PFSK-1 (cell line): ENCODE measurements at regions not wholly inside any gene's neighbourhood (a gene's known extent, or its start where the extent isn't known, plus 50 kb on each side); places are given as distances from the start of the nearest gene placed in this dataset.

ENCODE experiments used
- FOXP2 ChIP-seq: optimal IDR thresholded peaks from 2 replicates; pipeline ENCODE3; 2011; ENCODE audit warnings: borderline replicate concordance, control low read depth, inconsistent platforms; ENCODE audit not compliant: insufficient read depth; ENCODE audit errors: extremely low read length, extremely low read depth
- POLR2AphosphoS5 ChIP-seq: IDR thresholded peaks from 2 replicates; pipeline ENCODE4 v1.6.1; 2012; ENCODE audit warnings: low read depth, mild to moderate bottlenecking, control low read depth, low read length, moderate library complexity
- SIN3A ChIP-seq: IDR thresholded peaks from 2 replicates; pipeline ENCODE4 v1.6.1; 2012; ENCODE audit warnings: mild to moderate bottlenecking, low read length, moderate library complexity, borderline replicate concordance; ENCODE audit not compliant: insufficient read depth
- TAF1 ChIP-seq: IDR thresholded peaks from 2 replicates; pipeline ENCODE4 v1.6.1; 2012; ENCODE audit warnings: low read length, control low read depth, borderline replicate concordance; ENCODE audit not compliant: insufficient read depth
- TF ChIP-seq, protein P1 (sequence below), 2 experiments: IDR thresholded peaks; 2 replicates each; pipeline versions ENCODE4 v1.6.1 to v1.8.0; 2011 to 2012; ENCODE audit warnings: low read depth in 2 of 2, low read length in 2 of 2, control low read depth in 1 of 2, inconsistent platforms in 1 of 2, mild to moderate bottlenecking in 1 of 2, moderate library complexity in 1 of 2; ENCODE audit not compliant: insufficient read depth in 1 of 2

DNA sequence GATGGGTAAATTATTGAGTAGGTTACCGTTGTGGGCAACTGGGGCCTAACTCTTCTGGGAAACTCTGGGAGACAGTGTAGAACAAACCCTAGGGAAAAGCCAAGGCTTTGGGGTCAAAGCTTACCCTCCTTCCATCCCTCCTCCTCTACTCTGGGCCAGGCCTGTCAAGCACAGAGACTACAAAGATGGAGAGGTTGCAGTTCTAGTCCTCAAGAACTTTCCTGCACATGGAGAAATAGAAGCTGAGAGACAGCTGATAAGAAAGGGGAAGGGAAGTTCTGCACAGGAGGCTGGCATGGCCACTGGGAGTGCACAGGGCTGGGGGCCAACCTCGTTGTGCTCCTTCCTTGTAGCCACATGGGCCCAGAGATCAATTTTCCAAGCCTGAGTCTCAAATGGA, 67.2 kb upstream of the ALX4 start:
- TF ChIP-seq TAF1 (no peak), POLR2AphosphoS5 (no peak), SIN3A (no peak), FOXP2 (no peak)
- TF ChIP-seq, protein P1, sequence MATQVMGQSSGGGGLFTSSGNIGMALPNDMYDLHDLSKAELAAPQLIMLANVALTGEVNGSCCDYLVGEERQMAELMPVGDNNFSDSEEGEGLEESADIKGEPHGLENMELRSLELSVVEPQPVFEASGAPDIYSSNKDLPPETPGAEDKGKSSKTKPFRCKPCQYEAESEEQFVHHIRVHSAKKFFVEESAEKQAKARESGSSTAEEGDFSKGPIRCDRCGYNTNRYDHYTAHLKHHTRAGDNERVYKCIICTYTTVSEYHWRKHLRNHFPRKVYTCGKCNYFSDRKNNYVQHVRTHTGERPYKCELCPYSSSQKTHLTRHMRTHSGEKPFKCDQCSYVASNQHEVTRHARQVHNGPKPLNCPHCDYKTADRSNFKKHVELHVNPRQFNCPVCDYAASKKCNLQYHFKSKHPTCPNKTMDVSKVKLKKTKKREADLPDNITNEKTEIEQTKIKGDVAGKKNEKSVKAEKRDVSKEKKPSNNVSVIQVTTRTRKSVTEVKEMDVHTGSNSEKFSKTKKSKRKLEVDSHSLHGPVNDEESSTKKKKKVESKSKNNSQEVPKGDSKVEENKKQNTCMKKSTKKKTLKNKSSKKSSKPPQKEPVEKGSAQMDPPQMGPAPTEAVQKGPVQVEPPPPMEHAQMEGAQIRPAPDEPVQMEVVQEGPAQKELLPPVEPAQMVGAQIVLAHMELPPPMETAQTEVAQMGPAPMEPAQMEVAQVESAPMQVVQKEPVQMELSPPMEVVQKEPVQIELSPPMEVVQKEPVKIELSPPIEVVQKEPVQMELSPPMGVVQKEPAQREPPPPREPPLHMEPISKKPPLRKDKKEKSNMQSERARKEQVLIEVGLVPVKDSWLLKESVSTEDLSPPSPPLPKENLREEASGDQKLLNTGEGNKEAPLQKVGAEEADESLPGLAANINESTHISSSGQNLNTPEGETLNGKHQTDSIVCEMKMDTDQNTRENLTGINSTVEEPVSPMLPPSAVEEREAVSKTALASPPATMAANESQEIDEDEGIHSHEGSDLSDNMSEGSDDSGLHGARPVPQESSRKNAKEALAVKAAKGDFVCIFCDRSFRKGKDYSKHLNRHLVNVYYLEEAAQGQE (IDR thresholded peaks at IDR 0.05; ENCODE audit: insufficient read depth in 1 of 2, low read depth in 2 of 2, low read length in 2 of 2), result no peak
